KBM-7 (cell line): ENCODE measurements at regions not wholly inside any gene's neighbourhood (a gene's known extent, or its start where the extent isn't known, plus 50 kb on each side); places are given as distances from the start of the nearest gene placed in this dataset.

Experiments used
- DNase-seq: peaks from one replicate; pipeline ENCODE4 v3.0.0-alpha.2; 2015
- in situ Hi-C: fragments of 300-500 bp; cut with MboI; formaldehyde crosslinking; loops from 2 replicates; pipeline ENCODE4 v1.14.3; 2020; ENCODE audit warnings: low sequenced_read_pairs, low pct_unique_long_range_greater_than_20kb, mixed read lengths

DNA sequence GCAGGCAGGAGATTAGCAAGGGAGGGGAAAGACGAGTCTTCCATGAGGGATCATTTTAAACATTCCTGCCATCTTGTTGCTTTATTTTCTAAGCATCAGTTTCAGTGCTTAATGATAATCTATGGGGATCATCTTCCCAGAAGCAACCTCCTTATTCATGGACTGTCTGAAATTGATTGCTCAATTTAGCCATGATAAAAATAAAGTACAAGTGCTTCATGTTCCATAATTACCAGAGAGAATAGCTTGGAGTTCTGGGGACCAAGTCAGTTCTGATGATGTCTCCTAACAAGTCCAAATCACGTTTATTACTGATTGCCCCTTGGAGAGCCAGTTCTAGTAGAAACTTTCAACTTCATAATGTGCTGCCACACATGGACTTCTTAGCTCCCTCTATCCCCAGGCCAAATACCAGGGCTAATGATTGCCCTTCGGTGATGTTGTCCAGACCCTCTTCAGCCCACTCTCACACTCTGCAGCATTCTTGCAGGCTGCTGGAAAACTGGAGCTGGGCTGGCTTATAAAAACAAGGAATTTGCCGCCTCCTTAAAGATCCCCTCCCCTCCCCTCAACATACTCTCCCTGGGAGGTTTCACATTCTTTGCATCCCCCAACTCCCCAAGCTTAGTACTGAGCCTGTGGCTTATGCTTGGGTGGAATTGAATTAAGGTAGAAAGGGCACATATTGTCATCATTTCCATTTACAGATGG is 222.1 kb upstream of the ADAMTS9 start:
- no peak for DNase-seq
- in situ Hi-C loops = no loop called here

DNA sequence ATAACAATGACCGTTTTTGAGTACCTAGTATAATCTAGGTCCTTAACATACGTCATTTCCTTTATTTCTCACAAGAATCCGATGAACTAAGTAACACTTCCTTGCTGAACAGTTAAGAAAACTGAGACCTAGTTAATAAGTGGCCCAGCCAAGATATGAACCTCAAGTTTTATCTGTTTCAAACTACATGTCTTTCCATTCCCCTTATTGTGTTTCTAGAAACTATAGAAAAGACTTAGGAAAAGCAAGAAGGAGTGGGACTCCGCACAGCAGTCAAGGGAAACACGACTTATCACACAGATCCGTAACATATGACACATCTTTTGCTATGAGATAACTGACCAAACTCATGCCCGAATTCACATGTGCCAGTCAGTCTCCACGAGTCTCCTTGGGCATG is 221.2 kb upstream of the ADAMTS9 start:
- in situ Hi-C loops = no loop called here

GRCh38 chr3:64908251-64908685 is 220.5 kb upstream of the ADAMTS9 start:
- no peak for DNase-seq
- in situ Hi-C loops = no loop called here

More for the DNA sequence above, 221.2 kb upstream of the ADAMTS9 start:
- no peak for DNase-seq

GRCh38 chr3:64905906-64906410 is 218.2 kb upstream of the ADAMTS9 start:
- DNase-seq = no peak
- in situ Hi-C loops = no loop called here

GRCh38 chr3:64903006-64903405 is 215.2 kb upstream of the ADAMTS9 start:
- in situ Hi-C loops = no loop called here
- DNase-seq = no peak

DNA sequence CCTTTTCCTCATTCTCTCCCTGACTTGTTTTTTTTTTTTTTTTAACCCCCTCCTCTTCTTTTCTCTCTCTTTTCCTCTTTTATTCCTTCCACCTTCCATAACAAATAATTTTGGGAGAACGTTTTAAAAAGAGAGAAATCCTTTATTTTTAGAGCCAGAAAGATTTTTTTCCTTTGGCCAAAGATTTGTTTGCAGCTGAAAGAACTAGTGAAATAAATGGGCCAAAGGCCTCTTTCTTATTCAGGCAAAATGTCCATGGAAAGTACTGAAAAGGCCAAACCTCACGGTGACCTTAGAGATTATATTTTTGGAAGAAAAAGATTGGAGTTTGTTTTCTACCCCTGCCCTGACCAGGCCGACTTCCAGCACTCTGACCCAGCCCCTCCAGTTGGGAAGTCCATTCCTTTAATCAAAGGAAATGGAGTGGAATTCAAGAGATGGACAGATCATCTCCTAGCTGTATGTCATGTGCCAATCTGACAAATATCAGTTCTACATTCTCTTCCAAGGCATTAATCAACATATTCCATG is 214.3 kb upstream of the ADAMTS9 start:
- no peak for DNase-seq
- in situ Hi-C loops = no loop called here

DNA sequence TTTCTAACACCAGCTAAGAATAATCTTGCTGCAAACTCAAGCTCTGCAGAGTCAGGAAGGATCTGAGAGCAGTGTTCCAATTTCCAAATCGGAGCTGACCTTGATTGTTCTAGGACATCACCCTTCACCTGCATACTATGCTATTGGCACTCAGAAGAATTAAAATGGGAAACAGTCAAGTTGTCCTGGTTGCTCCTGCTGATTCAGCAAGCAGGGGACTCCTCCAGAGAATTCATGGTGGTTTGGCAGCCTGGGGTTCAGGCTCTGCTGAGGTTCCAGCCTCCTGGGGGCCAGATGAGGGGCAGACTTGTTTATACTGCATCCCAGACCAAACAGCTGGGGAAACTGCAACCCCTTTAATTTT is 213.7 kb upstream of the ADAMTS9 start:
- in situ Hi-C loops = no loop called here
- DNase-seq = no peak

GRCh38 chr3:64900617-64901521 is 213.1 kb upstream of the ADAMTS9 start:
- in situ Hi-C loops = no loop called here
- no peak for DNase-seq

GRCh38 chr3:64900156-64900555 is 212.4 kb upstream of the ADAMTS9 start:
- no peak for DNase-seq
- in situ Hi-C loops = no loop called here

DNA sequence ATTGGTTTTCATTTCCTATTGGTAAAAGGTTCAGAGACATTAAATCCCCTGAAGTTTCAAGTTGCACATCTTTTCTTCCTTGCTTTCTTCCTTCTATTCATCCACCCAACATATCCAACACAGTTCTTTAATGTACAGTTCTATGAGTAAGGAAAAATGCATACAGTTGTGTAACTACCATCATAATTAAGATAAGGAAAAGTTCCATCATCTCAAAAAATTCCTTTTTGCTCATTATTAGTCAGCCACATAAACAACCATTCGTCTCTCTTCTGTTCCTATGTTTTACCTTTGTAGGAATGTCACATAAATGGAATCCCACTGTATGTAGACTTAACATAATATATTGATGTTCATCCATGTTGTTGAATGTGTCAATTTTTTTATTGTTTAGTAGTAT is 211.1 kb upstream of the ADAMTS9 start:
- in situ Hi-C loops = no loop called here
- no peak for DNase-seq

DNA sequence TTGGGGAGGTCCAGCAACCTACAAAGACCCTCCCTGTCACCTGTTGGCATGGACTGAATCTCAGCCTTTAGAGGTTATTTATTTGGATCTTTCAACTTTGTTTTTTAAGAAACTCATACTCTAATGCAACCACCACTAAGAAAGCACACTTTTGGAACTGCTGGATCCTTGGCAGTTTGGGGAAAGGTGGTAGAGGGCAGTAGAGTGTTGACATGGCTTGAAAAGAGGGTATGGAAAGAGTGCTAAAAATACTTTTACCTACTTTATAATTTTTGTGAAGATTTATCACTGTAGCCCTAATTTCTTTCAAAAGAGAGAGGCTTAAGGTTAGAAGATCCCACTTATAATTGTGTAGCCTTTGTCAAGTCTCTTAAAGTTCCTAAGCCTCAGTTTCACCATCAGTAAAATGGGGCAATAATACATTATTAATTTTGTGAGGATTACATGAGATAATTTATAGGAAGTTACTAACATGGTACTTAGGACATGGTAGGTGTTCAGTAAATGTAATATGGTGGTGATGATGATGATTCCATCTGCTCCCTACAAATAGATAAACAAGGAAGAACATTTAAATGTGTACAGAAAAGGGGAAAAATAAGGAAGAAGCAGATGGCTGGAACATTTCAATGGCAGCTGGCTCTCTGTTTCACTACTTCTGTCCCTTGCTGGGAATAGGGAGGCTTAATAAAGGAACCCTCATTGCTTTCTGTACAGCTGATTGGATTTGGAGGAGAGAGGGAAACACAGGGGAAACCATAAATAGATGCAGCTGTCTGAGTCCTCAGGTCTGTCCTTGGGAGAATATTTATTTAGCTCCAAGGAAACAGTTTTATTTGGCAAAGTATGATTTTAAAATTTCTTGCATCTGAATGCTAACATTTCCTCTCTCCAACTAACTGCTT is 208.4 kb upstream of the ADAMTS9 start:
- in situ Hi-C loops = no loop called here
- DNase-seq = no peak

DNA sequence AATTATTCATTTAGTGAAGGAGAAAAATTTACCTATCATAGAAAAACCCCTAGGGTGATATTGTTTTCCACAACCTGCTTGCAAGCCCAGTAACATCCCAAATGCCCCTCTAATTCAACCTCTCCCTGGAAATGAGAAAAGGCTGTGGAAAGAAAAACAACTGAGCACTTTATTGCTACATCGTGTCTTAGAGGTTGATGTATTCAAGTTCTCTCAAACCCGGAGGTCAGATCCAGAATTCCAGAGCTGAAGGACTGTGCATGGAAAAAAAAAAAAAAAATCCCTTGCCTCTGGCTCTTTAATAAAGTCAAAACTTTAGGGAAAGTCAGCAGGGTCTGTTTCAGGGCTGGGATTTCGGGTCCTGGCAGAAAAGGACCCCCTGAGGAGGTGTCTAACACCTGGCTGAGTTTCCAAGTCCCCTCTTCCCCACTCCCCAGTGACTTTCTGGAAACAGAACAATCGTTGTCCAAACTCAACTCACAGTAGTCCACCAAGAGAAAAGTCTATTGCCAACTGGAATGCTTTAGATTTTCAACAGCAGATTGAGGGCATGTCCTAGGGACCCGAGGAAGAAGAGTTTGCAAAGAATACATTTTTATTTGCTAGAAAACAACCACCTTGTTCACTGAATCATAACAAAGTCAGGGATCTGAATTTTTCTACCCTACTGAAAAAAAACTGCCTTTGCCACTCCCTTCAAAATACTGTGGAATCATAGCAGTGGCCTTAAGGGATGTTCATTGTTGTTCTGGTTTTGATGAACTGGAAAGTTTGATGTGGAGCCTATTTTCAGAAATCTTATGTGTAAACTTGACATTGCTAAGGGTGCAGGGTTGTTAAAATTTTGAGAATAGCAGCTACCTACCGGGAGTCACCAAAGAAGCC is 207.5 kb upstream of the ADAMTS9 start:
- in situ Hi-C loops = no loop called here
- no peak for DNase-seq

GRCh38 chr3:64894006-64894405 is 206.2 kb upstream of the ADAMTS9 start:
- DNase-seq = no peak
- in situ Hi-C loops = no loop called here

DNA sequence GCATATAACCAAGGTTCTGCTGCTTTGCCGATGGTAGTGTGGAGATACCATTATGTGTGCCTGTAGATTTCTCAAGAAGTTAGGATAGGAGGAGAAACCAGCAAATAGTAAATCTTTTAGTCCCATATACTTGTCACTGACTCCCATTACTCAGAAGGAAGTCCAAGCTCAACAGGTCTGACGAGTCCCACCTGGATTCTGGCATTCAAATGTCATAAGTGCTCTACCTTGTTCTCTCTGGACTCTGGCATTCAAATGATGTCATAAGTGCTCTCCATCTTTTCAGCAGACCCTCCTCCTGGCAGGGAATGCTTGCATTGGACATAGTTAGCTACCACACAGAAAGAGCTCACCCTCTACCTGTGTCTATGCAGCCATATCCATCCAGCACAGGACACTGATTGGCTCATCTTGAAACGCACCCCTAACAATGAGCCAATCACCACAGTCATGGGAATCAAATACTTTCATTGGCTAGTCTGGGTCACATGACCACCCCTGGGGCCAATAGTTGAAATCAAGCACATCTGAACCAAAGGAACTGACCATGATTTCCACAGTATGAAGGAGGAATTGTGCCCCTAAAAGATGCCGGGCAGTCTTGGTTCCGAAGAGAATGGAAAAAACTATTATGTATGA is 205.0 kb upstream of the ADAMTS9 start:
- in situ Hi-C loops = no loop called here
- no peak for DNase-seq

DNA sequence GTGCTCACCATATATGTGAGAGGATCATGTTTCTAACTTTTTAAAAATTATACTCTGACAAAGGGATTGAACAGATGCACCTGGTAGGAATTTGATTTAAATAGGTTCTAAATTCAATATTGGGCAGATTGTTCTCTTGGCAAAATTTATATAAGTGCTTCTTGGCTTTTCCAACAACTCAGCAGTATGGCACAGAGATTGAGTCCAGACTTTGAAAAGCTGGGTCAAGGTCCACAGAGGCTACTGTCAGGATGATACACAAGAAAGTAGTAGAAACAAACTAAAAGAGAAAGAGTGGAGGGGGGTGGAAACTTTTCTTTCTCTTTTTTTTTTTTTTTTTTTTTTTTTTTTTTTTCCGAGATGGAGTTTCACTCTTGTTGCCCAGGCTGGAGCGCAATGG is 203.2 kb upstream of the ADAMTS9 start:
- no peak for DNase-seq

DNA sequence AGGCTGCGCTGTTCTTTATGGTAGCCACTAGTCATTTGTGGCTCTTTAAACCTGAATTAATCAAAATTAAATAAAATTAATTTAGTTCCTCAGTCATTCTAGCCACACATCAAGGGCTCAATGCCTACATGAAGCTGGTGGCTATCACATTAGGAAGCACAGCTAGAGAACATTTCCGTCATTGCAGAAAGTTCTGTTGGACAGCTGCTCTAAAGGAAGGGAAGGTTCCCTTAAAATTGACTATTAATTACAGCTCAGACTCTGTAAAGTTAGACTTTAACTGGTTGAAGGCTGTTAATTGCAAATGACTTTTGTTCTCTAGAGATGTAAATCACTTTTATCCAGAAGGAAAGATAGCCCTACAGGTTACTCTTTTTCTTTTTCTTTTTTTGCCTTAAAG is 202.7 kb upstream of the ADAMTS9 start:
- DNase-seq = no peak
- in situ Hi-C loops = no loop called here

More for the DNA sequence above, 203.2 kb upstream of the ADAMTS9 start:
- in situ Hi-C loops = no loop called here

DNA sequence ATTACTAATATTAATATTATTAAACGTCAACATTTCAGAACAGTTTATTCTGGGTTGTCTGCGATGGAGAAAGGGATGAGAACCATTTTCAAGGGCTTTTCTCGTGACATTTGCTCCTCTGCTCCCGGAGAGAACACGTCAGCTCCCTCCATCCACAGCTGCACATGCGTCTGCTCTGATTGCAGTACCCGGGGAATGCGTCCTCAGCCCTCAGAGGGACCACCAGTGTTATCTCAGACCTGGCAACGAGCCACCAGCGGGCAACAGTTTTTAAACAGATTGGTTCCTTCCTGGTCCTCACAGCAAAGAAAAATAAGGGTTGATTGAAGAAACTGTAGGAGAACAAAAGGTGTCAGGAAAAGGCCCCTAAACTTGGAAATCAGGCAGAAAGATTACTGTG is 202.2 kb upstream of the ADAMTS9 start:
- in situ Hi-C loops = no loop called here
- DNase-seq = no peak
